Kidney (tissue), 13 donors: ENCODE measurements at regions not wholly inside any gene's neighbourhood (a gene's known extent, or its start where the extent isn't known, plus 50 kb on each side); places are given as distances from the start of the nearest gene placed in this dataset.

Experiments
- DNase-seq, 5 donors: peaks; one replicate each; pipeline ENCODE4 v3.0.0-alpha.2; 2013 to 2020
- FAIRE-seq: peaks from 2 replicates; lab custom pipeline; 2012; peaks lifted over from hg19 to GRCh38; lab: Jason Lieb, UNC
- H3K27ac ChIP-seq, 2 donors: one replicate each; pipeline ENCODE4 v1.7.0; 2013; ENCODE audit warnings: low read depth in 2 of 2, low read length in 2 of 2, inconsistent platforms in 1 of 2
- H3K27me3 ChIP-seq: one replicate; pipeline ENCODE4 v1.7.1; 2013; ENCODE audit warnings: low read length, inconsistent platforms; ENCODE audit not compliant: control insufficient read depth, insufficient read depth
- H3K36me3 ChIP-seq, 3 donors: one replicate each; pipeline versions ENCODE4 v1.7.0 to v1.7.1; 2013; ENCODE audit warnings: low read length in 3 of 3, control low read depth in 1 of 3, inconsistent platforms in 1 of 3; ENCODE audit not compliant: insufficient read depth in 3 of 3, control insufficient read depth in 2 of 3
- H3K4me1 ChIP-seq, 3 donors: one replicate each; pipeline versions ENCODE4 v1.7.0 to v1.7.1; 2013; ENCODE audit warnings: low read length in 3 of 3, inconsistent platforms in 1 of 3, low read depth in 1 of 3; ENCODE audit not compliant: control insufficient read depth in 2 of 3, insufficient read depth in 2 of 3
- H3K4me3 ChIP-seq, 3 donors: one replicate each; pipeline versions ENCODE4 v1.7.0 to v1.8.1; 2013; ENCODE audit warnings: low read length in 3 of 3, control low read depth in 1 of 3, inconsistent platforms in 1 of 3
- H3K9ac ChIP-seq, 3 donors: one replicate each; pipeline versions ENCODE4 v1.7.0 to v1.7.1; 2013; ENCODE audit warnings: low read length in 3 of 3, control low read depth in 1 of 3, inconsistent platforms in 1 of 3
- H3K9me3 ChIP-seq, 3 donors: one replicate each; pipeline versions ENCODE4 v1.7.0 to v1.7.1; 2013; ENCODE audit warnings: low read length in 3 of 3, control low read depth in 1 of 3, inconsistent platforms in 1 of 3; ENCODE audit not compliant: control insufficient read depth in 2 of 3, insufficient read depth in 1 of 3
- CTCF ChIP-seq: IDR thresholded peaks from 3 replicates; pipeline ENCODE4 v1.5.1; 2012; ENCODE audit warnings: mild to moderate bottlenecking, moderate library complexity, borderline replicate concordance; ENCODE audit not compliant: insufficient read depth; ENCODE audit errors: extremely low read depth
- intact Hi-C: fragments of 100-400 bp; cut with DNase I; formaldehyde crosslinking; loops from one replicate; pipeline ENCODE4 v1.11.1; 2022
- donor health status: control.
- donor health status: control.
- donor health status: control.
- donor health status: control.
- donor health status: control.
- donor health status: DM: yes; HTN: yes; CAD: no.
- donor health status: Normal renal cell carcinoma (clear cell type).

GRCh38 chr9:129396365-129396708 lies 218.3 kb upstream of the IER5L start:
- FAIRE-seq (no peak), DNase-seq (no peak)
- Histone ChIP-seq H3K36me3 (no peaks in the 10 kb centered on the region), H3K27ac (no peak overlapping the region), H3K4me3 (no peak overlapping the region), H3K27me3 (no peaks in the 10 kb centered on the region), H3K9me3 (no peaks in the 10 kb centered on the region), H3K4me1 (no peaks in the 10 kb centered on the region), H3K9ac (no peak overlapping the region)
- TF ChIP-seq CTCF: no peak
- intact Hi-C loops: no loop called here

- intact Hi-C loops: no loop called here
- no peak overlapping the region for H3K27ac ChIP-seq
- H3K4me3 ChIP-seq: no peak overlapping the region
- H3K36me3 ChIP-seq: no peaks in the 10 kb centered on the region
- no peaks in the 10 kb centered on the region for H3K27me3 ChIP-seq
- no peak for FAIRE-seq
- H3K9me3 ChIP-seq: no peaks in the 10 kb centered on the region
- no peak overlapping the region for H3K9ac ChIP-seq
- H3K4me1 ChIP-seq: no peaks in the 10 kb centered on the region
- DNase-seq: no peak
- TF ChIP-seq CTCF: no peak
Observed at GRCh38 chr9:129395633-129396364, 217.7 kb upstream of the IER5L start.

- H3K4me3 ChIP-seq: no peak overlapping the region
- DNase-seq (peak in 1 of 5 donors; percentile 58), FAIRE-seq (no peak)
- intact Hi-C loops: no loop called here
- H3K27me3 ChIP-seq: no peaks in the 10 kb centered on the region
- H3K9me3 ChIP-seq: no peaks in the 10 kb centered on the region
- no peak overlapping the region for H3K27ac ChIP-seq
- no peaks in the 10 kb centered on the region for H3K4me1 ChIP-seq
- no peaks in the 10 kb centered on the region for H3K36me3 ChIP-seq
- H3K9ac ChIP-seq: no peak overlapping the region
- no peak for TF ChIP-seq CTCF
Observed at GRCh38 chr9:129394886-129395279, 216.8 kb upstream of the IER5L start.
